GM12878 (cell line): ENCODE measurements at regions not wholly inside any gene's neighbourhood (a gene's known extent, or its start where the extent isn't known, plus 50 kb on each side); places are given as distances from the start of the nearest gene placed in this dataset.

Experiments used
- ATAC-seq: fragments of 200-7000 bp; cut with Tn5 transposase; 3 replicates; pipeline ENCODE4 v1.9.1; 2020; ENCODE audit warnings: mild to moderate bottlenecking, moderate library complexity
- BruUV-seq: library from RNA; stranded (reverse); fragments of 400-500 nt; replicated peaks from 2 replicates; lab custom pipeline; 2021; lab: Mats Ljungman, UMichigan
- CTCF ChIA-PET: fragments of 300-600 bp; sonication (Branson Sonifier 250); formaldehyde crosslinking; extraction: SDS; loops from one replicate; lab custom pipeline; 2021; ENCODE audit warnings: inconsistent platforms; lab: Yijun Ruan, JAX
- POLR2A ChIA-PET: fragments of 350-600 bp; formaldehyde crosslinking; extraction: SDS; loops from one replicate; lab custom pipeline; 2021; ENCODE audit warnings: inconsistent platforms; lab: Charles Lee
- RAD21 ChIA-PET: fragments of 300-600 bp; sonication (Branson Sonifier 250); formaldehyde crosslinking; loops from one replicate; lab custom pipeline; 2023; ENCODE audit warnings: antibody characterized with exemption; ENCODE audit not compliant: unreplicated experiment; lab: Charles Lee
- SMC1A ChIA-PET: fragments of 300-600 bp; sonication (Branson Sonifier 250); formaldehyde crosslinking; loops from one replicate; lab custom pipeline; 2023; ENCODE audit not compliant: unreplicated experiment, uncharacterized antibody; lab: Charles Lee
- DNase-seq: peaks from one replicate; pipeline ENCODE4 v3.0.0-alpha.2; 2011; ENCODE audit warnings: low read depth, low spot score
- FAIRE-seq: peaks from 3 replicates; lab custom pipeline; 2011; peaks lifted over from hg19 to GRCh38; lab: Jason Lieb, UNC
- H2AFZ ChIP-seq: 2 replicates; pipeline ENCODE4 v1.6.0; 2011; ENCODE audit warnings: low read depth, low read length, control low read depth; ENCODE audit not compliant: control insufficient read depth
- H3K27ac ChIP-seq: 2 replicates; pipeline ENCODE4 v1.5.1; 2011; ENCODE audit warnings: control low read depth; ENCODE audit not compliant: control insufficient read depth, insufficient read depth
- H3K27me3 ChIP-seq, 2 experiments: replicated peaks in 1 of 2; 2 replicates each; pipeline versions ENCODE4 v1.6.0 to v1.6.1; 2011; ENCODE audit warnings: low read length in 1 of 2; ENCODE audit not compliant: control insufficient read depth in 2 of 2, insufficient read depth in 2 of 2
- H3K36me3 ChIP-seq, 2 experiments: 2 replicates each; pipeline ENCODE4 v1.5.1; 2011; ENCODE audit warnings: low read length in 1 of 2; ENCODE audit not compliant: control insufficient read depth in 2 of 2, insufficient read depth in 2 of 2
- H3K4me1 ChIP-seq: 2 replicates; pipeline ENCODE4 v1.6.1; 2011; ENCODE audit warnings: mild to moderate bottlenecking, low read length, moderate library complexity, mixed read lengths; ENCODE audit not compliant: control insufficient read depth, insufficient read depth
- H3K4me2 ChIP-seq: 2 replicates; pipeline ENCODE4 v1.6.0; 2011; ENCODE audit warnings: control low read depth; ENCODE audit not compliant: control insufficient read depth, insufficient read depth
- H3K4me3 ChIP-seq: fragments of 200-600 bp; sonication (generic); 2 replicates; pipeline ENCODE4 v1.5.1; 2016
- H3K79me2 ChIP-seq: 2 replicates; pipeline ENCODE4 v1.6.0; 2011; ENCODE audit warnings: low read length; ENCODE audit not compliant: control insufficient read depth, insufficient read depth
- H3K9ac ChIP-seq: 2 replicates; pipeline ENCODE4 v1.8.0; 2011; ENCODE audit warnings: low read length, control low read depth, mixed read lengths; ENCODE audit not compliant: control insufficient read depth, insufficient read depth
- H3K9me3 ChIP-seq: replicated peaks from 3 replicates; pipeline ENCODE4 v1.5.1; 2011; ENCODE audit warnings: mild to moderate bottlenecking, low read length; ENCODE audit not compliant: control insufficient read depth, insufficient read depth
- H4K20me1 ChIP-seq: 2 replicates; pipeline ENCODE4 v1.6.0; 2011; ENCODE audit not compliant: control insufficient read depth, insufficient read depth
- BCLAF1 ChIP-seq: fragments of 450-650 bp; IDR thresholded peaks from 2 replicates; pipeline ENCODE4 v1.6.1; 2017; ENCODE audit warnings: antibody characterized with exemption, mild to moderate bottlenecking, moderate library complexity
- BHLHE40 ChIP-seq, 2 experiments: fragments of 450-650 bp in 1 of 2; IDR thresholded peaks; 2 replicates each; pipeline ENCODE4 v1.6.1; 2011 to 2017; ENCODE audit warnings: low read depth in 2 of 2, borderline replicate concordance in 1 of 2, improper control_type of control experiment in 1 of 2, low read length in 1 of 2, mild to moderate bottlenecking in 1 of 2
- CBX5 ChIP-seq: sonication (generic); IDR thresholded peaks from 2 replicates; pipeline ENCODE4 v1.6.1; 2016; ENCODE audit warnings: low read depth, moderate library complexity, mild to moderate bottlenecking, inconsistent platforms
- CEBPZ ChIP-seq: fragments of 150-350 bp; IDR thresholded peaks from 2 replicates; pipeline ENCODE4 v1.6.1; 2016; ENCODE audit warnings: low read depth, low read length
- DPF2 ChIP-seq: fragments of 450-650 bp; IDR thresholded peaks from 2 replicates; pipeline ENCODE4 v1.6.1; 2017; ENCODE audit warnings: mild to moderate bottlenecking
- E4F1 ChIP-seq: fragments of 450-650 bp; IDR thresholded peaks from 2 replicates; pipeline ENCODE4 v1.6.1; 2018; ENCODE audit warnings: borderline replicate concordance, mild to moderate bottlenecking; ENCODE audit not compliant: partially characterized antibody
- MTA2 ChIP-seq: fragments of 450-650 bp; IDR thresholded peaks from 2 replicates; pipeline ENCODE4 v1.6.1; 2016; ENCODE audit warnings: low read depth, mild to moderate bottlenecking, moderate library complexity
- SREBF1 ChIP-seq: IDR thresholded peaks from 2 replicates; pipeline ENCODE4 v1.6.1; 2012; ENCODE audit warnings: mild to moderate bottlenecking, low read length
- TARDBP ChIP-seq: IDR thresholded peaks from 2 replicates; pipeline ENCODE4 v1.6.1; 2016; ENCODE audit warnings: borderline replicate concordance
- ZNF24 ChIP-seq: fragments of 450-650 bp; IDR thresholded peaks from 2 replicates; pipeline ENCODE4 v1.6.1; 2017; ENCODE audit warnings: antibody characterized with exemption, mild to moderate bottlenecking
- ZNF274 ChIP-seq: IDR thresholded peaks from one replicate; pipeline ENCODE4 v1.8.0; 2011; ENCODE audit not compliant: insufficient read length, insufficient read depth
- WGBS: methylation state at CpG from one replicate; pipeline ENCODE4 v1.1.6; 2016; ENCODE audit warnings: low lambda C conversion rate; ENCODE audit not compliant: insufficient replicate concordance, insufficient coverage; ENCODE audit errors: missing lambda C conversion rate; 5-methylcytosine and 5-hydroxymethylcytosine counted together
- in situ Hi-C: fragments of 300-500 bp; cut with MboI; formaldehyde crosslinking; loops from 9 replicates; pipeline ENCODE4 v1.14.3; 2018; ENCODE audit warnings: mixed read lengths
- intact Hi-C: fragments of 100-400 bp; cut with micrococcal nuclease; formaldehyde crosslinking; loops from one replicate; pipeline ENCODE4 v1.14.2; 2022; ENCODE audit not compliant: unreplicated experiment

GRCh38 chr3:146308682-146309081, 57.8 kb upstream of the PLSCR4 start:
- WGBS, result 13% methylated on average over 3 of the region's 3 CpGs
- no peak for FAIRE-seq
- TF ChIP-seq BCLAF1 (no peak), TARDBP (no peak), DPF2 (no peak), SREBF1 (no peak), CEBPZ (no peak), ZNF274 (no peak), BHLHE40 (IDR thresholded peaks at IDR 0.05; ENCODE audit: borderline replicate concordance in 1 of 2, low read depth in 2 of 2, low read length in 1 of 2) (no peak), ZNF24 (no peak), MTA2 (no peak), E4F1 (no peak), CBX5 (no peak)
- H3K79me2 ChIP-seq, result no peaks in the 10 kb centered on the region
- H3K27ac ChIP-seq, result no peak overlapping the region
- no peak overlapping the region for H3K4me3 ChIP-seq
- H3K4me1 ChIP-seq, result no peaks in the 10 kb centered on the region
- no peak overlapping the region for H3K4me2 ChIP-seq
- no peak for ATAC-seq
- in situ Hi-C loops (no loop called here), intact Hi-C loops (no loop called here)
- no TSS peak for BruUV-seq
- no peak for DNase-seq
- H3K27me3 ChIP-seq, result no peaks in the 10 kb centered on the region
- no peaks in the 10 kb centered on the region for H3K36me3 ChIP-seq
- no peak overlapping the region for H2AFZ ChIP-seq
- RAD21 ChIA-PET, result no interaction called here
- no peaks in the 10 kb centered on the region for H4K20me1 ChIP-seq
- POLR2A ChIA-PET, result no interaction called here
- SMC1A ChIA-PET, result no interaction called here
- no peak overlapping the region for H3K9ac ChIP-seq
- CTCF ChIA-PET, result no interaction called here
- H3K9me3 ChIP-seq, result no peaks in the 10 kb centered on the region
